ENCODE measurements at regions not wholly inside any gene's neighbourhood (a gene's known extent, or its start where the extent isn't known, plus 50 kb on each side); places are given as distances from the start of the nearest gene placed in this dataset.
A peak's percentile ranks its signal among the peaks of the same experiment; 100 is the strongest.

GRCh38 chr6:80454197-80454596, 347.7 kb downstream of the BCKDHB start:
- no peak for DNase-seq (ENCODE audit: extremely low spot score in 2 of 2)
- TF ChIP-seq POLR2AphosphoS5 (IDR thresholded peaks at IDR 0.05; ENCODE audit: insufficient read depth in 1 of 2, low read depth in 1 of 2) (peak in 1 of 2 donors; percentile 34), POLR2A (IDR thresholded peaks at IDR 0.05) (no peak)
- TF ChIP-seq, protein P1, sequence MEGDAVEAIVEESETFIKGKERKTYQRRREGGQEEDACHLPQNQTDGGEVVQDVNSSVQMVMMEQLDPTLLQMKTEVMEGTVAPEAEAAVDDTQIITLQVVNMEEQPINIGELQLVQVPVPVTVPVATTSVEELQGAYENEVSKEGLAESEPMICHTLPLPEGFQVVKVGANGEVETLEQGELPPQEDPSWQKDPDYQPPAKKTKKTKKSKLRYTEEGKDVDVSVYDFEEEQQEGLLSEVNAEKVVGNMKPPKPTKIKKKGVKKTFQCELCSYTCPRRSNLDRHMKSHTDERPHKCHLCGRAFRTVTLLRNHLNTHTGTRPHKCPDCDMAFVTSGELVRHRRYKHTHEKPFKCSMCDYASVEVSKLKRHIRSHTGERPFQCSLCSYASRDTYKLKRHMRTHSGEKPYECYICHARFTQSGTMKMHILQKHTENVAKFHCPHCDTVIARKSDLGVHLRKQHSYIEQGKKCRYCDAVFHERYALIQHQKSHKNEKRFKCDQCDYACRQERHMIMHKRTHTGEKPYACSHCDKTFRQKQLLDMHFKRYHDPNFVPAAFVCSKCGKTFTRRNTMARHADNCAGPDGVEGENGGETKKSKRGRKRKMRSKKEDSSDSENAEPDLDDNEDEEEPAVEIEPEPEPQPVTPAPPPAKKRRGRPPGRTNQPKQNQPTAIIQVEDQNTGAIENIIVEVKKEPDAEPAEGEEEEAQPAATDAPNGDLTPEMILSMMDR (IDR thresholded peaks at IDR 0.05), result no peak
- intact Hi-C loops (cut with DNase I), result no loop called here
- Histone ChIP-seq H3K27ac (no peak overlapping the region), H3K27me3 (no peaks in the 10 kb centered on the region), H3K4me1 (peaks cover 16% of the 10 kb centered on the region), H3K9me3 (no peaks in the 10 kb centered on the region), H3K4me3 (no peak overlapping the region), H3K36me3 (no peaks in the 10 kb centered on the region)

- no peak overlapping the region for H3K4me3 ChIP-seq
- no peaks in the 10 kb centered on the region for H3K4me1 ChIP-seq
- DNase-seq (ENCODE audit: extremely low spot score in 2 of 2), result no peak
- no peaks in the 10 kb centered on the region for H3K27me3 ChIP-seq
- no peaks in the 10 kb centered on the region for H3K9me3 ChIP-seq
- intact Hi-C loops (cut with DNase I), result no loop called here
- no peak for TF ChIP-seq POLR2A (IDR thresholded peaks at IDR 0.05)
- no peaks in the 10 kb centered on the region for H3K36me3 ChIP-seq
- no peak overlapping the region for H3K27ac ChIP-seq
Observed at GRCh38 chr6:80449726-80450125, 343.3 kb downstream of the BCKDHB start.

DNA sequence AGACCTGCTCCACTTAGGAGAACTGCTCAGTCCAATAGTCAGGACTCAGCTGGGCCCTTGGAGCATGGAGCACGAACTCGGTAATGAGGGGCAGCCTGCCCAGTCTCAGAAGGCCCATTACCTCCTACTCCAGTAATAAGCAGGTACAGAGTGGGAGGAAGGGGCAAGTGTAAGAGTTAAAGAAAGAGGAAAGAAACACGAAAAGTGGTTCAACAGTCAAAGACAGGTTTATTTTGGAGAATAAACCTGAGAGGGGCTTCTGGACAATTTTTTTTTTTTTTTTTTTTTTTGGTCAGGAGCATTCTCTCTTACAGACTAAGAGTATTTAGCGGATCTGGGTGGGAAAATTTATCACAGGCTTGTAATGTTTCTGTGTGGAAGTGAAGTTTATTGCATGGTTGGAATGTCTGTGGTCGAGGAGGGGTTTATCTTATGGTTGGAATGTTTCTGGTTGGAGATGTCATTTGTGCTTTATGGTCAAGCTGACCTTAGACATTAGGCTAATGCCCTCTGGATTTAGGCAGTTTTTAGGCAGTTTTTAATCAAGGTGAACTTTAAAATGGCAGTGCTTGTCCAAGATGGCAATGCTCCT, 340.1 kb downstream of the BCKDHB start:
- no peak for DNase-seq (ENCODE audit: extremely low spot score in 2 of 2)
- Histone ChIP-seq H3K36me3 (no peaks in the 10 kb centered on the region), H3K9me3 (no peaks in the 10 kb centered on the region), H3K4me3 (no peak overlapping the region), H3K27ac (no peak overlapping the region), H3K27me3 (no peaks in the 10 kb centered on the region), H3K4me1 (no peaks in the 10 kb centered on the region)
- TF ChIP-seq POLR2AphosphoS5 (IDR thresholded peaks at IDR 0.05; ENCODE audit: insufficient read depth in 1 of 2, low read depth in 1 of 2) (no peak), POLR2A (IDR thresholded peaks at IDR 0.05) (no peak)
- TF ChIP-seq, protein P1 (IDR thresholded peaks at IDR 0.05), result no peak
- intact Hi-C loops (cut with DNase I), result no loop called here

DNA sequence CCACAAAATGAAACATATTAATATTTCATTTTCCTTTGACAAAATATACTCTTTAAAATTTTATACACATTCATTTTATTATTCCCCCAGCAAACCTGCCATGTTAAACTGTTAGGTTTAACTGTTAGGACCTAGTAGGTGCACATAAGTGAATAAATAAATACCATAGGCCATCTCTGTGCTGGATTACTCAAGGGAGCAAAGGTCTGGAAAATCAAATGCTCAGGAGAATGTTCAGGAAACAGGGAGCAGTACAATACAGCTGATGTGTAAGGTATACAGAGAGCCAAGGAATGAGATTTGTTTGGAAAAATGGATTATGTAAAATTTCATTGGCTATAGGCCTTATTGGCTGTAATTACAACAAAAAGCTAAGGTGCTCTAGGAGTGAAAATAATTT, 339.3 kb downstream of the BCKDHB start:
- no peaks in the 10 kb centered on the region for H3K36me3 ChIP-seq
- intact Hi-C loops (cut with DNase I), result no loop called here
- DNase-seq (ENCODE audit: extremely low spot score in 2 of 2), result no peak
- no peaks in the 10 kb centered on the region for H3K27me3 ChIP-seq
- no peaks in the 10 kb centered on the region for H3K4me1 ChIP-seq
- H3K9me3 ChIP-seq, result no peaks in the 10 kb centered on the region
- no peak for TF ChIP-seq POLR2AphosphoS5 (IDR thresholded peaks at IDR 0.05; ENCODE audit: insufficient read depth in 1 of 2, low read depth in 1 of 2)
- TF ChIP-seq, protein P1 (IDR thresholded peaks at IDR 0.05), result no peak
- TF ChIP-seq POLR2A (IDR thresholded peaks at IDR 0.05), result no peak
- H3K4me3 ChIP-seq, result no peak overlapping the region
- no peak overlapping the region for H3K27ac ChIP-seq

- Histone ChIP-seq H3K27me3 (no peaks in the 10 kb centered on the region), H3K4me3 (no peak overlapping the region), H3K9me3 (no peaks in the 10 kb centered on the region), H3K27ac (no peak overlapping the region), H3K4me1 (peaks cover 15% of the 10 kb centered on the region), H3K36me3 (no peaks in the 10 kb centered on the region)
- no peak for DNase-seq (ENCODE audit: extremely low spot score in 2 of 2)
- TF ChIP-seq POLR2AphosphoS5 (IDR thresholded peaks at IDR 0.05; ENCODE audit: insufficient read depth in 1 of 2, low read depth in 1 of 2), result no peak
- TF ChIP-seq POLR2A (IDR thresholded peaks at IDR 0.05), result no peak
- TF ChIP-seq, protein P1 (IDR thresholded peaks at IDR 0.05), result no peak
- intact Hi-C loops (cut with DNase I), result no loop called here
Observed at GRCh38 chr6:80442366-80442765, 335.9 kb downstream of the BCKDHB start.
